ENCODE measurements at regions not wholly inside any gene's neighbourhood (a gene's known extent, or its start where the extent isn't known, plus 50 kb on each side); places are given as distances from the start of the nearest gene placed in this dataset.

DNA sequence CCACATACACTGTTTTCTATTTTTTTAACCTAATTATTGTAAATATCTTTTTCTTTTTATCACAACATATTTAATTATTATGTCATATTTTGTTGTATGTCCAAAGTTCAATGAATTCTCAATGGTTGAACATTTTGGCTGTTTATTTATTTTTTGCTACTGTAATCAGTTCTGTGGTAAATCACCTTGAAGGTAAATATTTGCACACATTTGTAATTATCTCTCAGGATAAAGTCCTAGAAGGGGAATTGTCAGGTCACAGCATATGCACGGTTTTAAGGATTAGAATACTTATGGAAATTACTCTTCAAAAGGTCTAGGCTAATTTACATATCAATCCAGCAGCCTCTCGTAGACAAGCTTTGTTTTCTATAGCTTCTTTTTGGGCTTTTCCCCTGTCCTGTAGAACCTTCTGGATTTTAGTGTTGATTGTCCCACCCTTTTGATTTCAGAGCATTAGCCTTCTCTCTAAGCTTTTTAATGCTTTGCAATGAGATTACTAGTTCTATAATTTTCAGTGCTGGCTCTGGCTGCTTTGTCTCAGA is 362.6 kb downstream of the KCNRG start:
- Histone ChIP-seq H3K27ac (ENCODE audit: low read depth in 1 of 2, low read length in 1 of 2) (no peak overlapping the region), H3K9me3 (ENCODE audit: control insufficient read depth in 4 of 4, insufficient read depth in 3 of 4, low read length in 3 of 4) (no peaks in the 10 kb centered on the region), H3K36me3 (ENCODE audit: control insufficient read depth in 4 of 4, insufficient read depth in 4 of 4, low read length in 4 of 4) (no peaks in the 10 kb centered on the region), H3K4me3 (no peak overlapping the region), H3K9ac (ENCODE audit: insufficient read depth in 1 of 2, low read length in 2 of 2) (no peak overlapping the region), H3K4me1 (ENCODE audit: control insufficient read depth in 5 of 5, insufficient read depth in 5 of 5, low read length in 5 of 5) (peaks cover 0 to 6% (median 0%) of the 10 kb centered on the region in 5 donors), H3K27me3 (ENCODE audit: control insufficient read depth in 3 of 3, insufficient read depth in 3 of 3, low read length in 2 of 3) (no peaks in the 10 kb centered on the region)
- ATAC-seq (ENCODE audit: insufficient read depth, low FRiP score) = no peak
- TF ChIP-seq, protein P1, sequence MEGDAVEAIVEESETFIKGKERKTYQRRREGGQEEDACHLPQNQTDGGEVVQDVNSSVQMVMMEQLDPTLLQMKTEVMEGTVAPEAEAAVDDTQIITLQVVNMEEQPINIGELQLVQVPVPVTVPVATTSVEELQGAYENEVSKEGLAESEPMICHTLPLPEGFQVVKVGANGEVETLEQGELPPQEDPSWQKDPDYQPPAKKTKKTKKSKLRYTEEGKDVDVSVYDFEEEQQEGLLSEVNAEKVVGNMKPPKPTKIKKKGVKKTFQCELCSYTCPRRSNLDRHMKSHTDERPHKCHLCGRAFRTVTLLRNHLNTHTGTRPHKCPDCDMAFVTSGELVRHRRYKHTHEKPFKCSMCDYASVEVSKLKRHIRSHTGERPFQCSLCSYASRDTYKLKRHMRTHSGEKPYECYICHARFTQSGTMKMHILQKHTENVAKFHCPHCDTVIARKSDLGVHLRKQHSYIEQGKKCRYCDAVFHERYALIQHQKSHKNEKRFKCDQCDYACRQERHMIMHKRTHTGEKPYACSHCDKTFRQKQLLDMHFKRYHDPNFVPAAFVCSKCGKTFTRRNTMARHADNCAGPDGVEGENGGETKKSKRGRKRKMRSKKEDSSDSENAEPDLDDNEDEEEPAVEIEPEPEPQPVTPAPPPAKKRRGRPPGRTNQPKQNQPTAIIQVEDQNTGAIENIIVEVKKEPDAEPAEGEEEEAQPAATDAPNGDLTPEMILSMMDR (IDR thresholded peaks at IDR 0.05; ENCODE audit: control extremely low read depth, extremely low read depth) = no peak
- DNase-seq = no peak
- 85 to 93% methylated on average over 2 of the region's 2 CpGs for WGBS, 2 donors

DNA sequence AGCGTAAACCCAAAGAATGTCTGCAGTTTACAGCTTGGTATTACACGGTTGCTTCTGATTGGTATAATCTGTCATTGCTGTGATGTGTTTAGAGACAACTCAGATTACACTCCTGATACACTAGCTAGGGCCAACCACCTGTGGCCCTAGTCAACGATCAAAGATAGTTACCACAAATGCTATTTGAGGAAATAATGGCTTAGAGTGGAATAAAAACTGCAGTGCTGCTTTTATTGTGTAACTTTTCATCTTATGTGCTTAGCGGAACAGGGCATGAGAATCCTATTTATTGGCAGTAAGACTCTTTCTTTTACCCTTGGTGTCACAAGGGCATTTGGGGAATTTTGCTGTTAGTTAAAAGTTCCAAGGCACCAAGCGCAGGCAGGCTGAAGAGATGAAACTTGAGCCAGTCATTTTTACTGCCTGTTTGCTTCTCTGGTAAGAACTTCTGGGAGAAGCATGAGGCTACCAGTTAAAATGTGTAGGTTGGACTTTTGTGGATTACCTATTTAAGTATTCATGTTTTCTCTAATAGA is 363.3 kb downstream of the KCNRG start:
- Histone ChIP-seq H3K36me3 (ENCODE audit: control insufficient read depth in 4 of 4, insufficient read depth in 4 of 4, low read length in 4 of 4) (no peaks in the 10 kb centered on the region), H3K27me3 (ENCODE audit: control insufficient read depth in 3 of 3, insufficient read depth in 3 of 3, low read length in 2 of 3) (no peaks in the 10 kb centered on the region), H3K9ac (ENCODE audit: insufficient read depth in 1 of 2, low read length in 2 of 2) (no peak overlapping the region), H3K9me3 (ENCODE audit: control insufficient read depth in 4 of 4, insufficient read depth in 3 of 4, low read length in 3 of 4) (no peaks in the 10 kb centered on the region), H3K4me3 (no peak overlapping the region), H3K4me1 (ENCODE audit: control insufficient read depth in 5 of 5, insufficient read depth in 5 of 5, low read length in 5 of 5) (peaks cover 0 to 6% (median 0%) of the 10 kb centered on the region in 5 donors), H3K27ac (ENCODE audit: low read depth in 1 of 2, low read length in 1 of 2) (no peak overlapping the region)
- DNase-seq (no peak), ATAC-seq (ENCODE audit: insufficient read depth, low FRiP score) (no peak)
- 77 to 79% methylated on average over 5 of the region's 5 CpGs for WGBS, 2 donors
- TF ChIP-seq, protein P1 (IDR thresholded peaks at IDR 0.05; ENCODE audit: control extremely low read depth, extremely low read depth) = no peak

DNA sequence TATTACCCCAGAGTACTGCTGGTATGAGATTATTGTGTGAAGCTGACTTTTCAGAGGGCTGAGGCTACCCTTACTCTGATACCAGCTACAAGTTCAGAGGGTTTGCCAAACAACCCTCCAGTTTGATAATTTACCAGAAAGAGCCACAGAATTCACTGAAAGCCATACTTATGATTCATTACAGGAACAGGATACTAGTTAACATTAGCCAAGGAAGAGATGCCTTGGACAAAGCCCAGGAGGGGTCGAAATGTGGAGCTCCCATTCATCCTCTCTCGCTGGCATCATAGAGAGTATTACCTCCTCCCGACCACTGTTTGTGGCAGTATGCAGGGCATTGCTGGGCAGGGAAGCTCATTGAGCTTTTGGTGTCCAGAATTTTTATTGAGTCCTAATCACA is 364.3 kb downstream of the KCNRG start:
- H3K36me3 ChIP-seq (ENCODE audit: control insufficient read depth in 4 of 4, insufficient read depth in 4 of 4, low read length in 4 of 4) = no peaks in the 10 kb centered on the region
- peaks cover 0 to 6% (median 0%) of the 10 kb centered on the region in 5 donors for H3K4me1 ChIP-seq (ENCODE audit: control insufficient read depth in 5 of 5, insufficient read depth in 5 of 5, low read length in 5 of 5)
- 65 to 79% methylated on average over 3 of the region's 3 CpGs for WGBS, 2 donors
- TF ChIP-seq, protein P1 (IDR thresholded peaks at IDR 0.05; ENCODE audit: control extremely low read depth, extremely low read depth) = no peak
- no peak overlapping the region for H3K9ac ChIP-seq (ENCODE audit: insufficient read depth in 1 of 2, low read length in 2 of 2)
- H3K9me3 ChIP-seq (ENCODE audit: control insufficient read depth in 4 of 4, insufficient read depth in 3 of 4, low read length in 3 of 4) = no peaks in the 10 kb centered on the region
- no peak for ATAC-seq (ENCODE audit: insufficient read depth, low FRiP score)
- H3K27ac ChIP-seq (ENCODE audit: low read depth in 1 of 2, low read length in 1 of 2) = no peak overlapping the region
- no peak for DNase-seq
- H3K27me3 ChIP-seq (ENCODE audit: control insufficient read depth in 3 of 3, insufficient read depth in 3 of 3, low read length in 2 of 3) = no peaks in the 10 kb centered on the region
- H3K4me3 ChIP-seq = no peak overlapping the region

DNA sequence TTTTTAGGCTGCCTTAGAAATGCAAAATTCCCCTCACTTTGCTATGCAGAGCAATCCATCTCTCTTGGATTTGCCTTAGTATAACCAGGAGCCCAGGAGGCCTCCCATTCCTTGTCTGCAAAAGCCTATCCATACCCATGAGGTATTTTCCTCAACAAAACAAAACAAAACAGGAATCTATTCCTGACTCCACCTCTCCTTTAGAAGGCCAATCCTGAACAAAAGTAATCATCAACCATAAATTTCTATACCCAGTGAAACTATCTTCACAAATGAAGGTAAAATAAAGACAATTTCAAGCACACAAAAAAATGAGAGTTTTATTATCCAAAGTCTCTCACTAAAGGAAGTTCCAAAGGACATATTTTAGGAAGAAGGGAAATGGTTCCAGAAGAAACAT is 365.7 kb downstream of the KCNRG start:
- no peak overlapping the region for H3K4me3 ChIP-seq
- ATAC-seq (ENCODE audit: insufficient read depth, low FRiP score) = no peak
- no peaks in the 10 kb centered on the region for H3K27me3 ChIP-seq (ENCODE audit: control insufficient read depth in 3 of 3, insufficient read depth in 3 of 3, low read length in 2 of 3)
- TF ChIP-seq, protein P1 (IDR thresholded peaks at IDR 0.05; ENCODE audit: control extremely low read depth, extremely low read depth) = no peak
- H3K4me1 ChIP-seq (ENCODE audit: control insufficient read depth in 5 of 5, insufficient read depth in 5 of 5, low read length in 5 of 5) = peaks cover 0 to 5% (median 3%) of the 10 kb centered on the region in 5 donors
- no peaks in the 10 kb centered on the region for H3K36me3 ChIP-seq (ENCODE audit: control insufficient read depth in 4 of 4, insufficient read depth in 4 of 4, low read length in 4 of 4)
- DNase-seq = no peak
- H3K9me3 ChIP-seq (ENCODE audit: control insufficient read depth in 4 of 4, insufficient read depth in 3 of 4, low read length in 3 of 4) = no peaks in the 10 kb centered on the region
- no peak overlapping the region for H3K9ac ChIP-seq (ENCODE audit: insufficient read depth in 1 of 2, low read length in 2 of 2)
- no peak overlapping the region for H3K27ac ChIP-seq (ENCODE audit: low read depth in 1 of 2, low read length in 1 of 2)

Measured in lung (tissue), 11 donors.